H1 (cell line): ENCODE measurements at regions not wholly inside any gene's neighbourhood (a gene's known extent, or its start where the extent isn't known, plus 50 kb on each side); places are given as distances from the start of the nearest gene placed in this dataset.

Experiments
- NRF1 ChIP-seq: IDR thresholded peaks from 2 replicates; pipeline ENCODE4 v1.6.1; 2011; ENCODE audit warnings: mild to moderate bottlenecking, low read depth, low read length, improper control_type of control experiment
- POLR2A ChIP-seq, 2 experiments: IDR thresholded peaks; 1 replicate in 1 of 2; 2 replicates in 1 of 2; pipeline ENCODE4 v1.6.1; 2011; ENCODE audit warnings: low read depth in 2 of 2, low read length in 2 of 2, mild to moderate bottlenecking in 2 of 2; ENCODE audit errors: control extremely low read depth in 1 of 2
- TF ChIP-seq, protein P1 (sequence below), 3 experiments: IDR thresholded peaks; 1 replicate in 2 of 3; 2 replicates in 1 of 3; pipeline versions ENCODE4 v1.5.1 to v1.6.1; 2011; ENCODE audit warnings: low read length in 3 of 3, mild to moderate bottlenecking in 3 of 3, inconsistent platforms in 2 of 3, low read depth in 1 of 3, moderate library complexity in 1 of 3; ENCODE audit not compliant: insufficient read depth in 1 of 3; ENCODE audit errors: control extremely low read depth in 1 of 3

DNA sequence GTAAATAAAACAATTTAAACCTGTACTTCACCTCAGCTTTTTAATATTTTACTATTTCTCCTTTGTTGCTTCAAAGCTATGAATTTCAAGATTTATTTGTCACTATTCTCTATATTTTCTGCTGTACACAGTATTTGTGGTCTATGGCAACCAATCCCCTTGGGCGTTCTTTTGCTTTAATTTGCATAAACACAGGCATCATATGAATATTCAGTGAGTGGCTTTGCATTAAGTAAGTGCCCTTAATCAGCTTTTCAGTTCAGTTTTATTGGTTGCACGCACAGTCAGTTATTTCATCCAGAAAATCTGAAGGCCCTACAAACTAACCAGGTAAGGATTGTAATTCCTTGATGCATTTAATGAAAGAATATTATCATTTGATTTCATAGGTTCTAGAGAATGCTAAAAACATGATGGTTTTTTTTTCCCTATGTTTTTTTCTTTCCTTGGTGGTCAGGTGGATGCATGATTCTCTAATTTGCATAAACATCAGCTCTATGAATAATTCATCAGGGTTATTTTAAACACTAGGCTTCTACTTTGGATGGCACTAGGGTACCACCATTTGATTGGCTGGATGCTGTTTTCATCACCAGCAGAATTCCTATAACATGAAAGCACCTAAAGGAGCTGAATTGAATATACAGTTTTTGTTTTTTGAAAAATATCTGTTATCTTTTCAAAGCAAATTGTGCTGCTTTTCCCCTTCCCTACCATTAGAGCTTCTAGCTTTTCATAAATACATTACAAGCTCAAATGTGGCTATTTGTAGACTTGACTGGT is 249.2 kb upstream of the CCNH start:
- no peak for TF ChIP-seq POLR2A (IDR thresholded peaks at IDR 0.05; ENCODE audit: control extremely low read depth in 1 of 2, low read depth in 2 of 2, low read length in 2 of 2)
- TF ChIP-seq, protein P1, sequence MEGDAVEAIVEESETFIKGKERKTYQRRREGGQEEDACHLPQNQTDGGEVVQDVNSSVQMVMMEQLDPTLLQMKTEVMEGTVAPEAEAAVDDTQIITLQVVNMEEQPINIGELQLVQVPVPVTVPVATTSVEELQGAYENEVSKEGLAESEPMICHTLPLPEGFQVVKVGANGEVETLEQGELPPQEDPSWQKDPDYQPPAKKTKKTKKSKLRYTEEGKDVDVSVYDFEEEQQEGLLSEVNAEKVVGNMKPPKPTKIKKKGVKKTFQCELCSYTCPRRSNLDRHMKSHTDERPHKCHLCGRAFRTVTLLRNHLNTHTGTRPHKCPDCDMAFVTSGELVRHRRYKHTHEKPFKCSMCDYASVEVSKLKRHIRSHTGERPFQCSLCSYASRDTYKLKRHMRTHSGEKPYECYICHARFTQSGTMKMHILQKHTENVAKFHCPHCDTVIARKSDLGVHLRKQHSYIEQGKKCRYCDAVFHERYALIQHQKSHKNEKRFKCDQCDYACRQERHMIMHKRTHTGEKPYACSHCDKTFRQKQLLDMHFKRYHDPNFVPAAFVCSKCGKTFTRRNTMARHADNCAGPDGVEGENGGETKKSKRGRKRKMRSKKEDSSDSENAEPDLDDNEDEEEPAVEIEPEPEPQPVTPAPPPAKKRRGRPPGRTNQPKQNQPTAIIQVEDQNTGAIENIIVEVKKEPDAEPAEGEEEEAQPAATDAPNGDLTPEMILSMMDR (IDR thresholded peaks at IDR 0.05; ENCODE audit: control extremely low read depth in 1 of 3, insufficient read depth in 1 of 3, low read depth in 1 of 3, low read length in 3 of 3) = no peak
- TF ChIP-seq NRF1 = no peak
